IMR-90 (cell line): ENCODE measurements at regions not wholly inside any gene's neighbourhood (a gene's known extent, or its start where the extent isn't known, plus 50 kb on each side); places are given as distances from the start of the nearest gene placed in this dataset.

Source experiments
- POLR2A ChIP-seq: IDR thresholded peaks from 2 replicates; pipeline ENCODE4 v1.6.1; 2012; ENCODE audit warnings: mild to moderate bottlenecking, low read depth, low read length
- SMC3 ChIP-seq: fragments of 150-350 bp; IDR thresholded peaks from 2 replicates; pipeline ENCODE4 v1.6.1; 2016; ENCODE audit warnings: low read depth, mild to moderate bottlenecking, antibody characterized with exemption, low read length, moderate library complexity
- TF ChIP-seq, protein P1 (sequence below): conservative IDR thresholded peaks from 2 replicates; pipeline ENCODE4 v1.5.1; 2012; ENCODE audit warnings: mild to moderate bottlenecking, low read depth, low read length, improper control_type of control experiment

DNA sequence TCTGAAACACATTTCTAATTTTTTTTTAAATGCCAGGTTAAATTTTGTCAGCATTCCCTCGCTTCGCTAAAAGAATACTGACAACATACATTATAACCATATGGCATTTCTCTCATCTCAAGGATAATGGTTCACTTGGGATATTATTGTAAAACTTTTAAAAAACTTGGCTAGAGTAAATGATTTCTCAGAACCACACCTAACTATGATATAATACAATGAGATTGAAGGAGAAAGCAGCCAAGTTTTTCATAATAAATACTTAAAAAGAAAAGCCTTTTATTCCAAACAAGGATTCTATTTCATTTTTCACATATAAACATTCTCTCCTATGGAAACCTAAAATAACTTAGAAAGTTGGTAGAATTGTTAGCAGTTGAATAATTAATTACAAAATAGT lies 413.9 kb downstream of the HGF start:
- no peak for TF ChIP-seq POLR2A
- TF ChIP-seq, protein P1, sequence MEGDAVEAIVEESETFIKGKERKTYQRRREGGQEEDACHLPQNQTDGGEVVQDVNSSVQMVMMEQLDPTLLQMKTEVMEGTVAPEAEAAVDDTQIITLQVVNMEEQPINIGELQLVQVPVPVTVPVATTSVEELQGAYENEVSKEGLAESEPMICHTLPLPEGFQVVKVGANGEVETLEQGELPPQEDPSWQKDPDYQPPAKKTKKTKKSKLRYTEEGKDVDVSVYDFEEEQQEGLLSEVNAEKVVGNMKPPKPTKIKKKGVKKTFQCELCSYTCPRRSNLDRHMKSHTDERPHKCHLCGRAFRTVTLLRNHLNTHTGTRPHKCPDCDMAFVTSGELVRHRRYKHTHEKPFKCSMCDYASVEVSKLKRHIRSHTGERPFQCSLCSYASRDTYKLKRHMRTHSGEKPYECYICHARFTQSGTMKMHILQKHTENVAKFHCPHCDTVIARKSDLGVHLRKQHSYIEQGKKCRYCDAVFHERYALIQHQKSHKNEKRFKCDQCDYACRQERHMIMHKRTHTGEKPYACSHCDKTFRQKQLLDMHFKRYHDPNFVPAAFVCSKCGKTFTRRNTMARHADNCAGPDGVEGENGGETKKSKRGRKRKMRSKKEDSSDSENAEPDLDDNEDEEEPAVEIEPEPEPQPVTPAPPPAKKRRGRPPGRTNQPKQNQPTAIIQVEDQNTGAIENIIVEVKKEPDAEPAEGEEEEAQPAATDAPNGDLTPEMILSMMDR, result no peak
- TF ChIP-seq SMC3, result no peak
